ENCODE measurements at regions not wholly inside any gene's neighbourhood (a gene's known extent, or its start where the extent isn't known, plus 50 kb on each side); places are given as distances from the start of the nearest gene placed in this dataset.

GRCh38 chr20:24770628-24771541, 178.2 kb upstream of the CST7 start:
- Histone ChIP-seq H3K27ac (peak overlapping the region in 1 of 2 experiments; percentile 5; a peak in 1 of 6 replicates), H3K4me3 (no peak overlapping the region), H3K9me3 (peaks cover 11% of the 10 kb centered on the region; the same call in 2 of the 3 replicates), H3K4me2 (no peak overlapping the region), H3K4me1 (peaks cover 24% of the 10 kb centered on the region)
- no peak for TF ChIP-seq SREBF2 (IDR thresholded peaks at IDR 0.05)
- no peak for TF ChIP-seq CTCF (IDR thresholded peaks at IDR 0.05)
- TF ChIP-seq POLR2AphosphoS2 (conservative IDR thresholded peaks at IDR 0.05; ENCODE audit: low read length) = no peak
- no peak for TF ChIP-seq NFE2L2 (conservative IDR thresholded peaks at IDR 0.05; ENCODE audit: low read length)
- TF ChIP-seq NR3C1 (IDR thresholded peaks at IDR 0.05) = no peak
- TF ChIP-seq ZC3H11A (IDR thresholded peaks at IDR 0.05) = no peak
- TF ChIP-seq MAX (IDR thresholded peaks at IDR 0.05) = no peak
- TF ChIP-seq TP53 (CRISPR knock-in tag; IDR thresholded peaks at IDR 0.05) = no peak
- TF ChIP-seq REST (IDR thresholded peaks at IDR 0.05) = no peak
- ChIA-PET CTCF (interaction anchor here (1.9 kb wide), 1 partner anchor 10 kb away, joined by 13 read pairs; no protein-coding TSS in a partner anchor), POLR2A (no interaction called here)
- ATAC-seq = no peak
- 80% methylated on average over 17 of the region's 17 CpGs for WGBS (ENCODE audit: missing lambda C conversion rate)
- no peak for DNase-seq (ENCODE audit: low read depth in 1 of 2, low spot score in 1 of 2)
- no peak for FAIRE-seq

GRCh38 chr20:24771542-24772061, 177.5 kb upstream of the CST7 start:
- DNase-seq (ENCODE audit: low read depth in 1 of 2, low spot score in 1 of 2) = no peak
- ATAC-seq = no peak
- Histone ChIP-seq H3K4me3 (no peak overlapping the region), H3K27ac (peak overlapping the region in 1 of 2 experiments; percentile 79; a peak in 3 of 6 replicates), H3K9me3 (peaks cover 18% of the 10 kb centered on the region; the same call in 2 of the 3 replicates), H3K4me1 (peaks cover 24% of the 10 kb centered on the region), H3K4me2 (no peak overlapping the region)
- WGBS (ENCODE audit: missing lambda C conversion rate) = 92% methylated on average over 9 of the region's 9 CpGs
- ChIA-PET POLR2A (no interaction called here), CTCF (interaction anchor here (1.9 kb wide), 1 partner anchor 10 kb away, joined by 13 read pairs; no protein-coding TSS in a partner anchor)
- no peak for TF ChIP-seq CBX8 (IDR thresholded peaks at IDR 0.05)
- TF ChIP-seq CTCF (IDR thresholded peaks at IDR 0.05) = no peak
- TF ChIP-seq SMC3 (IDR thresholded peaks at IDR 0.05) = no peak
- TF ChIP-seq TP53 (CRISPR knock-in tag; IDR thresholded peaks at IDR 0.05) = no peak
- TF ChIP-seq ATOH8 (CRISPR knock-in tag; IDR thresholded peaks at IDR 0.05; ENCODE audit: low read depth) = no peak
- no peak for TF ChIP-seq KDM1A (IDR thresholded peaks at IDR 0.05; ENCODE audit: low read depth)
- FAIRE-seq = no peak

Measured in A549 (cell line).